ENCODE measurements at regions not wholly inside any gene's neighbourhood (a gene's known extent, or its start where the extent isn't known, plus 50 kb on each side); places are given as distances from the start of the nearest gene placed in this dataset.

DNA sequence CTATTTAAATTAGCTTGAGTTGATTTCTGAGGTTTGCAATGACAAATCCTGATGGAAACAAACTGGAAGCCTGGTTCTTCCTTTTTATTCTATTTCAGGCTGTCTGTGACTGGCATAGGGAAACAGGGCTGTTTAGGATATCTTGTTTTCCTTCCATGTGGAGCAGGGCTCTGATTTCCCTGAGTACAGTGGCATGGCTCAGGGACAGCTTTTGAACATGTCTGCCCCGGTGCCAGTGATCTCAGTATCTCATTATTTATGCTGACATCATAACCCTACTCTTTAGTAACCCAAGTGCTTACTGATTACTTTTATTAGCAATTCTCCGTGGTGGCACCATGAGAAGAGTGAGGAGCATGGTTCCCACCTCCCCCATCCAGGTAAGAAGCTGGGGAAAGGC, 720.3 kb downstream of the GALR1 start:
- Mint-ChIP-seq H3K27ac (no peak overlapping the region), H3K27me3 (ENCODE audit: low read depth in 3 of 3) (peaks cover 0 to 1% (median 0%) of the 10 kb centered on the region in 3 donors), H3K4me3 (no peak overlapping the region), H3K4me1 (no peaks in the 10 kb centered on the region), H3K9me3 (peaks cover 0 to 16% (median 6%) of the 10 kb centered on the region in 7 donors), H3K36me3 (no peaks in the 10 kb centered on the region)
- no CpG with 5 or more reads among the region's 2 CpGs for WGBS (ENCODE audit: insufficient coverage)
- Histone ChIP-seq H3K79me2 (ENCODE audit: insufficient read depth, low read length) (no peaks in the 10 kb centered on the region), H3K4me3 (replicated peaks in 1 of 3; ENCODE audit: low read depth in 2 of 3, low read length in 3 of 3) (no peak overlapping the region), H3K4me1 (ENCODE audit: control insufficient read depth in 1 of 2, insufficient read depth in 2 of 2, low read length in 2 of 2) (no peaks in the 10 kb centered on the region), H3K9ac (ENCODE audit: insufficient read depth, low read length, poor library complexity, severe bottlenecking) (no peak overlapping the region), H3K4me2 (replicated peaks; ENCODE audit: extremely low read depth, low read length, poor library complexity, severe bottlenecking) (no peak overlapping the region), H3K9me3 (replicated peaks in 1 of 2; ENCODE audit: control insufficient read depth in 1 of 2, insufficient read depth in 1 of 2, low read length in 2 of 2) (peaks cover 0 to 2% of the 10 kb centered on the region in 2 donors), H2AFZ (ENCODE audit: insufficient read depth, low read depth, low read length, poor library complexity, severe bottlenecking) (no peak overlapping the region), H3K27ac (ENCODE audit: low read depth in 1 of 2, low read length in 2 of 2) (no peak overlapping the region), H4K20me1 (ENCODE audit: insufficient read depth, low read length) (no peaks in the 10 kb centered on the region), H3K27me3 (ENCODE audit: control insufficient read depth in 2 of 2, insufficient read depth in 2 of 2, low read length in 2 of 2) (no peaks in the 10 kb centered on the region), H3K36me3 (replicated peaks in 1 of 2; ENCODE audit: control insufficient read depth in 1 of 2, insufficient read depth in 2 of 2, low read length in 2 of 2) (no peaks in the 10 kb centered on the region)
- no peak for DNase-seq
- intact Hi-C loops (cut with micrococcal nuclease) = no loop called here
- TF ChIP-seq, protein P1, sequence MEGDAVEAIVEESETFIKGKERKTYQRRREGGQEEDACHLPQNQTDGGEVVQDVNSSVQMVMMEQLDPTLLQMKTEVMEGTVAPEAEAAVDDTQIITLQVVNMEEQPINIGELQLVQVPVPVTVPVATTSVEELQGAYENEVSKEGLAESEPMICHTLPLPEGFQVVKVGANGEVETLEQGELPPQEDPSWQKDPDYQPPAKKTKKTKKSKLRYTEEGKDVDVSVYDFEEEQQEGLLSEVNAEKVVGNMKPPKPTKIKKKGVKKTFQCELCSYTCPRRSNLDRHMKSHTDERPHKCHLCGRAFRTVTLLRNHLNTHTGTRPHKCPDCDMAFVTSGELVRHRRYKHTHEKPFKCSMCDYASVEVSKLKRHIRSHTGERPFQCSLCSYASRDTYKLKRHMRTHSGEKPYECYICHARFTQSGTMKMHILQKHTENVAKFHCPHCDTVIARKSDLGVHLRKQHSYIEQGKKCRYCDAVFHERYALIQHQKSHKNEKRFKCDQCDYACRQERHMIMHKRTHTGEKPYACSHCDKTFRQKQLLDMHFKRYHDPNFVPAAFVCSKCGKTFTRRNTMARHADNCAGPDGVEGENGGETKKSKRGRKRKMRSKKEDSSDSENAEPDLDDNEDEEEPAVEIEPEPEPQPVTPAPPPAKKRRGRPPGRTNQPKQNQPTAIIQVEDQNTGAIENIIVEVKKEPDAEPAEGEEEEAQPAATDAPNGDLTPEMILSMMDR (IDR thresholded peaks at IDR 0.05) = no peak

DNA sequence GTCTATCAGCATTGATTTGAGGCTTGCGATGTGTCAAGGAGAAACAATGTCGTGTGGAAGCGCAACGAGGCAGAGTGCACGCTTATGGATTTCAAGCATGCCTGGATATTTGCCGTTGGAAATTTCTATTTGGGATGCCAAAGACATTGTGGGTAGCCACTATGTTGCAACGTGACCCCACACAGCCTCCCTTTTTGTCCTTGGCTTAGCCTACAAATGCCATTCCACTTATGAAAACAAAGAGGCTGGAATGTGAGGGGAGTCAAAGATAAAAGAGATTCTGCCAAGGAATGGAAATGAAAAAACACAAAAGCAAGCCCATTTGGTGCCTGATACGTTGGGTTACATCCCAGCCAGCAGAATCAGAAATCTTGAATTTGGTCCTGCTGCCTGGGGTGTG, 721.2 kb downstream of the GALR1 start:
- peaks cover 0 to 8% of the 10 kb centered on the region in 2 donors for H3K9me3 ChIP-seq (replicated peaks in 1 of 2; ENCODE audit: control insufficient read depth in 1 of 2, insufficient read depth in 1 of 2, low read length in 2 of 2)
- H3K9me3 Mint-ChIP-seq = peaks cover 0 to 20% (median 6%) of the 10 kb centered on the region in 7 donors
- no peak overlapping the region for H3K4me2 ChIP-seq (replicated peaks; ENCODE audit: extremely low read depth, low read length, poor library complexity, severe bottlenecking)
- H3K4me1 ChIP-seq (ENCODE audit: control insufficient read depth in 1 of 2, insufficient read depth in 2 of 2, low read length in 2 of 2) = no peaks in the 10 kb centered on the region
- no peaks in the 10 kb centered on the region for H3K36me3 Mint-ChIP-seq
- 90% methylated on average over 6 of the region's 8 CpGs for WGBS (ENCODE audit: insufficient coverage)
- H3K27ac Mint-ChIP-seq = no peak overlapping the region
- H2AFZ ChIP-seq (ENCODE audit: insufficient read depth, low read depth, low read length, poor library complexity, severe bottlenecking) = no peak overlapping the region
- no peak overlapping the region for H3K4me3 ChIP-seq (replicated peaks in 1 of 3; ENCODE audit: low read depth in 2 of 3, low read length in 3 of 3)
- H3K4me3 Mint-ChIP-seq = no peak overlapping the region
- H4K20me1 ChIP-seq (ENCODE audit: insufficient read depth, low read length) = no peaks in the 10 kb centered on the region
- H3K9ac ChIP-seq (ENCODE audit: insufficient read depth, low read length, poor library complexity, severe bottlenecking) = no peak overlapping the region
- intact Hi-C loops (cut with micrococcal nuclease) = no loop called here
- no peaks in the 10 kb centered on the region for H3K36me3 ChIP-seq (replicated peaks in 1 of 2; ENCODE audit: control insufficient read depth in 1 of 2, insufficient read depth in 2 of 2, low read length in 2 of 2)
- H3K27ac ChIP-seq (ENCODE audit: low read depth in 1 of 2, low read length in 2 of 2) = no peak overlapping the region
- H3K27me3 Mint-ChIP-seq (ENCODE audit: low read depth in 3 of 3) = peaks cover 0 to 1% (median 0%) of the 10 kb centered on the region in 3 donors
- TF ChIP-seq, protein P1 (IDR thresholded peaks at IDR 0.05) = no peak
- no peaks in the 10 kb centered on the region for H3K79me2 ChIP-seq (ENCODE audit: insufficient read depth, low read length)
- no peaks in the 10 kb centered on the region for H3K4me1 Mint-ChIP-seq
- no peak for DNase-seq
- H3K27me3 ChIP-seq (ENCODE audit: control insufficient read depth in 2 of 2, insufficient read depth in 2 of 2, low read length in 2 of 2) = no peaks in the 10 kb centered on the region
